SK-N-SH (cell line): ENCODE measurements at regions not wholly inside any gene's neighbourhood (a gene's known extent, or its start where the extent isn't known, plus 50 kb on each side); places are given as distances from the start of the nearest gene placed in this dataset.

ENCODE experiments used
- EP300 ChIP-seq, 2 experiments: IDR thresholded peaks; 2 replicates each; pipeline versions ENCODE4 v1.4.0 to v1.6.1; 2012; ENCODE audit warnings: borderline replicate concordance in 1 of 2, low read depth in 1 of 2, low read length in 1 of 2
- FOSL2 ChIP-seq: IDR thresholded peaks from 2 replicates; pipeline ENCODE4 v1.4.0; 2012; ENCODE audit warnings: low read depth, mild to moderate bottlenecking, moderate library complexity, borderline replicate concordance
- GABPA ChIP-seq: IDR thresholded peaks from 2 replicates; pipeline ENCODE4 v1.4.0; 2012; ENCODE audit warnings: low read depth, mild to moderate bottlenecking
- GATA2 ChIP-seq: sonication (generic); formaldehyde crosslinking; IDR thresholded peaks from 2 replicates; pipeline ENCODE4 v1.5.0; 2020; ENCODE audit warnings: mild to moderate bottlenecking, missing genetic modification reagents
- JUND ChIP-seq: IDR thresholded peaks from 2 replicates; pipeline ENCODE4 v1.4.0; 2012
- MEF2A ChIP-seq: IDR thresholded peaks from 2 replicates; pipeline ENCODE4 v1.4.0; 2012; ENCODE audit warnings: low read depth, borderline replicate concordance
- NRF1 ChIP-seq: IDR thresholded peaks from 2 replicates; pipeline ENCODE4 v1.6.1; 2012; ENCODE audit warnings: low read depth, mild to moderate bottlenecking, low read length
- POLR2AphosphoS5 ChIP-seq: IDR thresholded peaks from 2 replicates; pipeline ENCODE4 v1.6.1; 2012; ENCODE audit warnings: low read depth, low read length
- RFX5 ChIP-seq: IDR thresholded peaks from 2 replicates; pipeline ENCODE4 v1.6.1; 2012; ENCODE audit warnings: mild to moderate bottlenecking, improper control_type of control experiment, low read length
- SMC3 ChIP-seq: IDR thresholded peaks from 2 replicates; pipeline ENCODE4 v1.6.1; 2012; ENCODE audit warnings: low read depth, low read length, improper control_type of control experiment
- TF ChIP-seq, protein P1 (sequence below): fragments of 200-600 bp; sonication (generic); IDR thresholded peaks from 2 replicates; pipeline ENCODE4 v1.6.1; 2017; ENCODE audit warnings: antibody characterized with exemption, mild to moderate bottlenecking, moderate library complexity
- TF ChIP-seq, protein P2 (sequence below): fragments of 150-350 bp; IDR thresholded peaks from 2 replicates; pipeline ENCODE4 v1.6.1; 2016; ENCODE audit warnings: mild to moderate bottlenecking, low read depth, low read length
- TF ChIP-seq, protein P3 (sequence below): IDR thresholded peaks from 2 replicates; pipeline ENCODE4 v1.4.0; 2012; ENCODE audit warnings: low read depth

DNA sequence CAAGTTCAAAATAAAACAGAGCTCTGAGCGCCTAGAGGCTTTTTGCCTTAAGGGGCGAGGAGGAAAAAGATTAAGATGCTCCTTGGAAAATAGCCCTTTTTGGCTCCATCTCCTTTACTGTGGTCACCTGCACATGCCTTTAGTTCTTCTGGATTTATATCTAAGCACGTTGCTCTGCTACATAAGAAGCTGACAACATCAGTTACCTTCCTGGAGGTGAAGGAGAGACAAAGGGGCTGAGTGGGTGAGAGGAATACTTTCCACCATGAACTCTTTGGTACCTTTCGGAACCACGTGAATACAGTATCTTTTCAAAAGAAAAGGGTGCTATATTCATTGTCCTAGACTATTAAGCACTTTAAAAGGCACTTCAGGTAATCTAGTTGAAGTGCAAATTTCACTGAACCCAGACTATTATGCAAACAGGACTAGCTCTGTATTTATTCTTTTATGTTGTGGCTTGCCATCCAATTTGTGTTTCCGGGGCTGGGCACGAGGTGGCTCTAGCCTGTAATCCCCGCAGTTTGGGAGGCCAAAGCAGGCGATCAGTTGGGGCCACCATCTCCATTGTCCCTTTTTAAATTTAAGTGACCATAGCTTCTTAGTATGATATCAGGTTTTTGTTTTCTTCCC is 201.5 kb downstream of the TM9SF2 start:
- TF ChIP-seq, protein P1, sequence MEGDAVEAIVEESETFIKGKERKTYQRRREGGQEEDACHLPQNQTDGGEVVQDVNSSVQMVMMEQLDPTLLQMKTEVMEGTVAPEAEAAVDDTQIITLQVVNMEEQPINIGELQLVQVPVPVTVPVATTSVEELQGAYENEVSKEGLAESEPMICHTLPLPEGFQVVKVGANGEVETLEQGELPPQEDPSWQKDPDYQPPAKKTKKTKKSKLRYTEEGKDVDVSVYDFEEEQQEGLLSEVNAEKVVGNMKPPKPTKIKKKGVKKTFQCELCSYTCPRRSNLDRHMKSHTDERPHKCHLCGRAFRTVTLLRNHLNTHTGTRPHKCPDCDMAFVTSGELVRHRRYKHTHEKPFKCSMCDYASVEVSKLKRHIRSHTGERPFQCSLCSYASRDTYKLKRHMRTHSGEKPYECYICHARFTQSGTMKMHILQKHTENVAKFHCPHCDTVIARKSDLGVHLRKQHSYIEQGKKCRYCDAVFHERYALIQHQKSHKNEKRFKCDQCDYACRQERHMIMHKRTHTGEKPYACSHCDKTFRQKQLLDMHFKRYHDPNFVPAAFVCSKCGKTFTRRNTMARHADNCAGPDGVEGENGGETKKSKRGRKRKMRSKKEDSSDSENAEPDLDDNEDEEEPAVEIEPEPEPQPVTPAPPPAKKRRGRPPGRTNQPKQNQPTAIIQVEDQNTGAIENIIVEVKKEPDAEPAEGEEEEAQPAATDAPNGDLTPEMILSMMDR, result no peak
- TF ChIP-seq RFX5 (no peak), POLR2AphosphoS5 (no peak), FOSL2 (no peak), SMC3 (no peak), JUND (no peak), GATA2 (CRISPR knock-in tag) (no peak), EP300 (IDR thresholded peaks at IDR 0.05; ENCODE audit: borderline replicate concordance in 1 of 2, low read depth in 1 of 2, low read length in 1 of 2) (no peak), GABPA (no peak), MEF2A (no peak), NRF1 (no peak)
- TF ChIP-seq, protein P2, sequence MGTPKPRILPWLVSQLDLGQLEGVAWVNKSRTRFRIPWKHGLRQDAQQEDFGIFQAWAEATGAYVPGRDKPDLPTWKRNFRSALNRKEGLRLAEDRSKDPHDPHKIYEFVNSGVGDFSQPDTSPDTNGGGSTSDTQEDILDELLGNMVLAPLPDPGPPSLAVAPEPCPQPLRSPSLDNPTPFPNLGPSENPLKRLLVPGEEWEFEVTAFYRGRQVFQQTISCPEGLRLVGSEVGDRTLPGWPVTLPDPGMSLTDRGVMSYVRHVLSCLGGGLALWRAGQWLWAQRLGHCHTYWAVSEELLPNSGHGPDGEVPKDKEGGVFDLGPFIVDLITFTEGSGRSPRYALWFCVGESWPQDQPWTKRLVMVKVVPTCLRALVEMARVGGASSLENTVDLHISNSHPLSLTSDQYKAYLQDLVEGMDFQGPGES, result no peak
- TF ChIP-seq, protein P3, sequence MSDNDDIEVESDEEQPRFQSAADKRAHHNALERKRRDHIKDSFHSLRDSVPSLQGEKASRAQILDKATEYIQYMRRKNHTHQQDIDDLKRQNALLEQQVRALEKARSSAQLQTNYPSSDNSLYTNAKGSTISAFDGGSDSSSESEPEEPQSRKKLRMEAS, result no peak
